GM19468 (cell line): ENCODE measurements at regions not wholly inside any gene's neighbourhood (a gene's known extent, or its start where the extent isn't known, plus 50 kb on each side); places are given as distances from the start of the nearest gene placed in this dataset.
"Not testable (repeated sequence)": the region's sequence is repeated elsewhere in the genome, so short reads cannot be mapped to it uniquely, and the experiment has no call there.

Experiments
- ATAC-seq: cut with Tn5 transposase; IDR thresholded peaks from one replicate; pipeline ENCODE4 v1.9.1; 2021; ENCODE audit warnings: mild to moderate bottlenecking, moderate library complexity, moderate number of reproducible peaks; ENCODE audit not compliant: unreplicated experiment; ENCODE audit errors: extremely low read depth

DNA sequence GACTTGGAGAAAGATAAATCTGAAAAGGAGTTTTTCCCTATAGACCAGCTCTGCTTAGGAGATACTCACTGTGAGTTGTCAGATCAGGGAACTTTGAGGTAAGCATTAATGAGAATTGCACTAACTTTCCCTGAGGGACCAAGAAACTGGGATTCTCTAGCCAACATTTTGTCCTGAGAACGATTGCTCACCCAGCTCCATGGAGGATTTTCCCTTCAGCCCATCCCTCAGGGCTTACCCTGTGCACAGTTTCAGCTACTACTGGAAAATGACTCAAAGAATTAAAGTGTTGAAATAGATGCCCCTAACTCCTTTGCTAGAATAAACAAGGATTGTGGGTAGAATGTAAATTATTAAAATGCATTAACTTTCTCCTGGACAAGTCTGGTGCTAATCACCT is 237.2 kb upstream of the IL12B start:
- ATAC-seq, result no peak

DNA sequence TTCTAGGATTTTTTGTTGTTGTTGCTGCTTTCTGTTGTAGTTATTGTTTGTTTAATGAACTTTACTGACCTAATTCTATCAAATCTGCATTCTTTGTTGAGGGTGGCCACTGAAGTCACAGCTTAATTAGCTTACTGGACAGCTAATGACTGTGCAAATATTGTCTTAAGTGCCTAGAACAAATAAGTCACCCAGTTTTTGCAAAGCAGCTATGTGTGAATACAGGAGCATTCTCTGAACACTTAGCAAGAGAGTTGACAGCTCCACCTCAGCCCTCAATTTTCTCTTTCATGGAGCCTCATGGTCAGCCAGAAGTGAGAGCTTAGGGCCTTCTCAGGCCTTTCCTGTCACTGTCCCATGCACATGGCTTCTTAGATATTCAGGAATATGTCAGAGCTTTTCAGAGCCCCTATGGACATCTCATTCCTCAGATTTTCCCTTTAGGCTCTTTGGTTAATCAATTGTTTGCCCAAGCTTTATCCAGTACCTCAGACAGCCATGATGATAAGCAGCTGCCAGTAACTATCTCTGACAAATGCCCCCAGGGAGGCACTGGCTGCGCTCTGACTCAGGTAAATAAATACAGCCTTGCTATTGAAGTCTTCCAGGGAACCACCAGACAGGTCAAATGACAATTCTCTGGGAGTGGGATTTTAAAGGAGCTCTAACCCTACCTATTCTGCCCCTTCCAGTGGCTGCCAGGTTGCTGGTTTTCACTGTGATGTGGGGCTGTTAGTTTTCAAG is 241.4 kb upstream of the IL12B start:
- ATAC-seq, result no peak

DNA sequence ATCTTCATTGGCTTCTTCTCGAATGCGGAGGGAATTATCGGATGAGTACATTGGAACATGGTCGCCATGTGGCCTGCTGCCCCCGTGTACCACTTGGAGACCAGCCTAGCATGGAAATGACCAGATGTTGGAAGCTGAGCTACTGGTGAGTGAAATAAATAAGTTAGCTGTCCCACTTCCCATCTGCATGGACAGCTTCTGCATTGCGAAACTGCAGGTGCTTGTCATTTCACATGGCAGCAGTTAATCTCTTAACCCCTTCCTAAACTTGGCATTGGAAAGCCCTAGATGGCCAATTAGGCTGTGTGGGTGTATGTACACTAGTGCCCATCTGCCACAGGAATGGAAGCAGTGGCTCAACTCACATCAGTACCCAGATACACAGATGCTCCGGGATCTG is 246.6 kb upstream of the IL12B start:
- ATAC-seq, result no peak

DNA sequence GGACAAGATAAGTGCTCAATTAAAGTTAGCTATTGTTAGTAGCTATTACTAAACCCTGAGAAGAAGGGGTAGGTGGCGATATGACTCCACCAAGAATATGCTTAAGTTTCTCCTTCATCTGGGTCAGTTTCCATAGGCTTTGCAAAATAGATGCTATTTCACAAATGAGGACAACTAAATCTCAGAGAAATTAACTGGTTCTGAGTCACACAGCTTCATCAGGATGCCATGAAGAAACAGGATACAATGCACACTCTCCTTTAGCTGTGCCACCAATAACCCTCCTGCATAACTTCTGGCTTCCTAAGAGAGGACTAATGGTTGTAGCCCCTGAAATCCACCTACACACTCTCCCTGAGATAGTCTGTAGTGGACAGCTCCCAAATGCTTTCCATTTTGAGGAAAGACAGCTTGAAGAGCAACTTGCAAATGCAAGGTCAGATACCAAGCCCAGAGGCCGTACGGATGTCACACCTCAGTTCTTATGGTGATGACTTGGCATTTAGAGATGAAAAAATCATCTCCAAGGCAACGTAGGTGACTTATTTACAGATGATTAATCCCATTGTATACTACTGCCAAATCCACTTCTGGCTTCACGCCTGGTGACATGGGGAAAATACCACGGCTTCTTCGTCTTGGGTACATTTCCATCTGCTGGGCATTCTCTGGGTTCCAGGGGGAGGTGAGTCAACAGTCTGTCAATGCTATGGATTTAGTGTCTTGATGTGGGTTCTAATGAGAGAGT is 251.4 kb upstream of the IL12B start:
- no peak for ATAC-seq

DNA sequence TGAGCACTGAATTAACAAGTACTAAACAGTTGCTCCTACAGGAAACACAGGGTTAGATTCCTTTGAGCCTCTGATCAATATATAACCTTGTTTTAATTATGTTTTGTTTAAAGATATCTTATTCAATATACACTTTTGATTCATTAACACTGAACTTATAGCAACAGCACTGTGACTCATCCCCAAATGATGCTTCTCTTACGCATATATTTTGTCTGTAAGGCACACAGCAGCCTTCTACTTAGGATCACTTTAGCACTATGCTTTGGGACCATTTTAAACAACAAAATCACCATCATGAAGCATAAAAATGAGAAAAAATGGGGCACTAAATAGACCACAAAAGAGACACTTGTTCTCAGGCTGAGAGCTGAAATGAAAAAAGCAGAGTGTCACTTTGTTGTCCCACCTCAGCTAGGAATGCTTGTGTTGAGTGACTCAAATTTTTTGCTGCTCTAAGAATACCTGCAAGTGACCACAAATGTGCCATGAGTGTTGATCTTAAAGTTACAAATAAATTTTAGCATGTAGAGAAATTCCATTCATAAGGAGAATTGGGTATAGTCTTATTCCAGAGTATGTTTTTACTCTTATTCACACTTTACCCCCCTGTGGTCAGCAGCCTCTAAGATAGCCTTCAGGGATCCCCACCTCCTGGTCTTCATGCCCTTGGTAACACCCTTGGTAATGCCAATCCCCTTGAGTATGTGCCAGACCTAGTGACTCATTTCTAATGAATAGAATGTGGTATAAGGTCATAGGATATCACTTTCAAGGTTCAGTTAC is 252.7 kb upstream of the IL12B start:
- ATAC-seq, result no peak

DNA sequence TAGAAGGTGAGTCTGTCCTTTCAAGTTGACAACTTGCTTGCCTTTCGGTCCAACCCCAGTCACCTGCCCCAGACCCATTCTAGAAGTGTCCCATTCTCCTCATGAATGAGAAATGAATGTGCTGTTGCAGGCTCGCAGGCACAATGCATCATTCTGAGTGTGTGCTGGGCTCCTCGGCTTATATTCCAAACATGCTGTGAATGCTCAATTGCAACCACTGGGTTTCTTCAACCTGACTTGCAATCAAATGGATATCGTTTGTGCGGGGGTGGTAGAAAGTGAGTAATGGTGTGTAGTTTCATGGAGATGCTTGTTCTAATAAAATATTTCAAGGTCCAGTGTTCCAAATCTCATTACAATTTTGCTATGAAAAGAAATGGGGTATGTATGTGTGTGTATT is 256.6 kb upstream of the IL12B start:
- no peak for ATAC-seq

DNA sequence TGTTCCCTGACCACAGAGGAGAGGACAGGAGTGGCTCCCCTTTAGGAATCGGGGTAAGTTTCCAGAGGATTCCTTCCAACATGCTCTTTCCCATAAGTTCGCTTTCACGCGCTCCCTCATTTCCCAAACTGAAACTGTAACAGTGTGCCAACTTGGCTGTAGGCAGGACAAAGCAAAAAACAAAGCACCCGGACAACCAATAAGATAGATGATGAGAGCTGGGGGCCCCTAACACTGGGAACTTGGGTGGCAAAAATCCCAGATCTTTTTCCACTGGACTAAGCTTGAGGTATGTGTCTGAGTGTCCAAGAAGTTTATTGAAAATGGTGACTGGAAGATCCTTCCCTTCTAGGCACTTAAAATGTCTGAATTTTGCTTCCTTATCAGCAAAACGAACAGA is 258.7 kb upstream of the IL12B start:
- ATAC-seq, result no peak

DNA sequence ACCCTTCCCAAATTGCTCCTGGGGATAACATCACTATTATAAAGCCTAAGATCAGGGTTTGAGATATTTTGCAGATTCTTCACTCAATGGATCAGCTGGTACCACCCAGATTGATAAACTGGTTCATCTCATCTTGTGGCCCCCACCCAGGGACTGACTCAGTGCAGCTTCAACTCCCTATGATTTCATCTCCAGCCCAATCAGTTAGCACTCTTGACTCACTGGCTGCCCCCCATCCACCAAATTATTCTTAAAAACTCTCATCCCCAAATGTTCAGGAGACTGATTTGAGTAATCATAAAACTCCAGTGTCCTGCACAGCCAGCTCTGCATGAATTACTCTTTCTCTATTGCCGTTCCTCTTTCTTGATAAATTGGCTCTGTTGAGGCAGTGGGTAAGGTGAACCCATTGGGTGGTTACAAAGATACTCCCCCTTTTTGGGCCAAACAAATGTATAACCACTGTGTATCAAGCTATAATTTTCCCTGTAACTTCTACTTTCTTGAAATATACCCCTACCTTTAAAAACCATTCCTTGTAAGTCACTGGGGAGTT is 263.3 kb upstream of the IL12B start:
- ATAC-seq, result no peak

DNA sequence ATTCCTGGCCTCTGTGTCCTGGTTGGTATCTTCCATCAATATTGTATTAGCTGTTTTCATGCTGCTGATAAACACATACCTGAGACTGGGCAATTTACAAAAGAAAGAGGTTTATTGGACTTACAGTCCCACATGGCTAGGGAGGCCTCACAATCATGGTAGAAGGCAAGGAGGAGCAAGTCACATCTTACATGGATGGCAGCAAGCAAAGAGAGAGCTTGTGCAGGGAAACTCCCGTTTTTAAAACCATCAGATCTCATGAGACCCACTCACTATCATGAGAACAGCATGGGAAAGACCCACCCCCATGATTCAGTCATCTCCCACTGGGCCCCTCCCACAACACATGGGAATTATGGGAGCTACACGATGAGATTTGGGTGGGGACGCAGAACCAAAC is 265.3 kb upstream of the IL12B start:
- not testable (repeated sequence) for ATAC-seq

DNA sequence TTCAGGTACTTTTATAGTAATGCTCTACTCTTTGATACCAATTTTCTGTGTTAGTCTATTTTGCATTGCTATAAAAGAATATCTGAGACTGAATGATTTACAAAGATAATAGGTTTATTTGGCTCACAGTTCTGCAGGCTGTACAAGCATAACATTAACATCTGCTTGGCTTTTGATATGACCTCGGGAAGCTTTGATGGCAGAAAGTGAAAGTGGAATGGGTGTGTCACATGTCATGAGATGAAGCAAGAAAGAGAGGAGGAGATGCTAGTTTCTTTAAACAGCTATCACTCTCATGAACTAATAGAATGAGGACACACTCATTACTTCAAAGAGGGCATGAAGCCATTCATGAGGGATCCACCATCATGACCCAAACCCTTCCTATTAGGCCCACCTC is 270.9 kb upstream of the IL12B start:
- no peak for ATAC-seq

DNA sequence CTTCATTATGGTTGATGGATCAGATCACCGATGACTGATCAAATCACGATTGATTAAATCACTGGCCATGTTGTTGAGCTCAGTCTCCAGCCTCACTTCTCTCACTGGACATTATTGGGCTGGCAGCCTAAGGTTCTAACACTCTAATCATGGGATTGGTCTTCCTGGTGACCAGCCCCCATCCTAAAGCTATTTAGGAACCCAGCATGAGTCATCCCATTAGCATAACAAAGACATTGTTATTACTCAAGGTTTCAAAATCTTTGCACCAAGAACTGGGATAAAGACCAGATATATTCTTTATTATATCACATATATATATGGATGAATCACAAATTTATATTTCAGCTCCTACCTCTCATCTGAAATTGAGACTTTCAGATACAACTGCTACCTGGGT is 272.1 kb upstream of the IL12B start:
- ATAC-seq, result no peak

DNA sequence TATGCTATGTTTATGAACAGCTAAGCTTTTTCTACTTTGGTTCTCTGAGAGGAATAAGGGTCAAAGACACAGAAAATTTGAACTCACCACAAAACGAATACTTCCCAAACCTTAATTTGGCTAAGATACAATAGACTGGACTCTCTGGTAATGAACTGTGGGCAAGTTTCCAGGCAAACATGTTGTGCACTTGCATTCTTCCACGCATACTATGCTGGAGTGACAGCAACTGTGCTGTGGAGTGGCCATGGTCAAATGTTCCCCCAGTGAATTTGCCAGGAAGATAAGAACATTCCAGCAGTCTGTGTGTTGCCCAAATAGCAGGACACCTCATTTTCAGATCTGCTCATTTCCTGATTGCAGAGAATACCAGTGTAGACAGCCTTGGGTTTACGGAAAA is 275.3 kb upstream of the IL12B start:
- no peak for ATAC-seq

DNA sequence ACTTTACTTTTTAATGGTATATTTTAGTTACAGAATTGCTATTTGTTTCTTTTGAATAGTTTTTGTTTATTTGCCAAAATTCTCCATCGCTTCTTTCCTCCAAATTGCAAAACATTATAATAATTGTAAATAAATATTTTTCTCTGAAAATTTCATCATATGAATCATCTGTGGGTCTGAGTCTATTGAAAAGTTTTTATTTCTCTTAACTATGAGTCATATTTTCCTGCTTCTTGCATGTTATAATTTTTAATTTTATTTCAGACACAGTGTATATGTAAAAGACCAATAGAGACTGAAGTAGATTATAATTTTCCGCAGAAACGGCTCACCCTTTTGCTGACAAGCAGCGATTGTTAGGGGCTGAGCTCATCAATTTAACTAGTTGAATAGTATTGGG is 279.1 kb upstream of the IL12B start:
- ATAC-seq, result no peak

DNA sequence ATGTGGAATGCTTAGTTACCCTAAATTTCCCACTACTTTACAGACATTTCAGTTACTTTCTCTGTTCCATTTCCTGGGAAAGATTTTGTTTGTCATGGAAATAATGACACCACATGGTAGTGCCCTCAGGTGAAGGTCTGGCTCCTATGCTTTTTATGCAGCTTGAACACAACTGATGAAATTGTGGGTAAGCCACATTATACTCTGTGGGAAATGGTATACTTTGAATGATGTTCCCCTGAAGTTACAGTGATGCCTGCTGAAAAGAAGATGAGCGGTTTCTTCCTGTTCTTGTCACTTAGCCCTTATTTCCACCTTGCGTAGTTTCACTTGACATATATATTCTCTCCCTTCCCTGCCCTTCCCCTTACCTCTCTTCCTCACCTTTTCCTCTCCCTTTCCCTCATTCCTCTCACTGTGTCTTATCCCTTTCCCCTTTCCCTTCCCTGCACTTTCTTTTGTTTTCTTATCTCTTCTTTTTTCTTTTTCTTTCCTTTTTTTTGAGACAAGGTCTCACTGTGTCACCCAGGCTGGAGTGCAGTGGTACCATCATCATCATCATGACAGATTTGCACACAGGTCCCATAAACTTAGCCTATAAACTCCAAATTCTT is 280.8 kb upstream of the IL12B start:
- no peak for ATAC-seq

DNA sequence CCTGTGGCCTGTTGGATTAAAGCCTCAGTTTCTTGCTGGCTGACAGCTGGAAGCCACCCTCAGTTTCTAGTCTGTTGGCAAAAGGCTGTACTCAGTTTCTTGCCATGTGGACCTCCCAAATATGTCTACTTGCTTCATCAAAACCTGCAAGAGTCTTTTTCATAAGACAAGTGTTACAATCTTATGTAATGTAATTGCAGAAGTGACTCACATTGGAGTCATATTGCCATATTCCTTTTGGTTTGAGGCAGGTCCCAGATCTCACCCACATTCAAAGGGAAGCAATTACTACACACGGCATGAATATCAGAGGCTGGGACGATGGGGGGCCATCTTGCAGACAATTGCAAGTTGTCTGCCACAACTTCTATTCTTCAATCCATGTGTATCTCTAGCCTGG is 286.7 kb upstream of the IL12B start:
- no peak for ATAC-seq

DNA sequence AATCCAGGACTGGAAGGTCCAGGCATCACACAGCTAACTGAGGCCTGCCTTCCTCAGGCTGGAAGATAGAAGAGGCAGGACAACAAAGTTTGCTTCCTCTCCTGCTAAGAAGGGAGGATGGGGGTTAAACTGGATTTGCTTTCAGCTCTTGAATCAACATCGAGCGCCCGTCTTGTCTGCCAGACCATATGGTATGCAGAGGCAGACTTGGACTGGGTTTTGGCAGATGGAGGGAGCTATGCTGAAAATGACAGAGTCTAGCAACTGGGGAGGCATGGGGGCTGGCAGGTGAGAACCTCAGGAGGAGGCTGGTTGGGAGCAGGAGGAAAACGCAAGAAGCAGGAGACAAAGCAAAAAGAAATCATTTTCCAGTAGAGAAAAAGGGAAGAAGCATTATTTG is 289.5 kb upstream of the IL12B start:
- no peak for ATAC-seq

DNA sequence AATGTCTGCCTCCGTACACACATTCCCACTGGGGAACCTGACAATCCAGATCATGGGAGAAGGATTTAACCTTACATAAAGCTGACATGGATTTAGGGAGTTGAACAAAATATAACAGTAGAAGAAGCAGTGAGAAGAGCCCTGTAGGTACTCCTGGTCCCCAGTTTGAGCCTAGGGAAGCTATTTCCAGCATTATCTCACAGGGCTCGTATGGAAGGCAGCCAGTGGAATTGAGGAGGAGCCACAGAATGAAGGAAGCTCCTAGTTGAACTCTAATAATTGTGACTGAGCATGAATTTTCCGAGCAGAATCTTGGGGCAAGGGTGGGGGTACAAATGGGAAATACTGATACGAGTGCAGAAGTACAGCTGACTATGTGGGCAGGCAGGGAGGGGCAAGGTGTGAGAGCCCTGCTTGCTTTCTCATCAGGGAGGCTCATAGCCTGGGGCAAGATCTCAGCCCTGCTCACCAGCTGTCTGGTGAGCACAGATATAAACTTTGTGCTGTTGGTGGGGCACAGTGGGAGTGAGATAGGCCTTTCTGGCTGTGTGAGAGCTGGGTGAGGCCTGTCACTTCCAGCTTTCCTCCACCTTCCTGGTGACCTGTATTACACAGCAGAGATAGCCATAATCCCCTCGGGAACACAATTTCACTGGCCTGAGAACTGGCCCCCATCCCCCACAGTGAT is 290.7 kb upstream of the IL12B start:
- ATAC-seq, result no peak

DNA sequence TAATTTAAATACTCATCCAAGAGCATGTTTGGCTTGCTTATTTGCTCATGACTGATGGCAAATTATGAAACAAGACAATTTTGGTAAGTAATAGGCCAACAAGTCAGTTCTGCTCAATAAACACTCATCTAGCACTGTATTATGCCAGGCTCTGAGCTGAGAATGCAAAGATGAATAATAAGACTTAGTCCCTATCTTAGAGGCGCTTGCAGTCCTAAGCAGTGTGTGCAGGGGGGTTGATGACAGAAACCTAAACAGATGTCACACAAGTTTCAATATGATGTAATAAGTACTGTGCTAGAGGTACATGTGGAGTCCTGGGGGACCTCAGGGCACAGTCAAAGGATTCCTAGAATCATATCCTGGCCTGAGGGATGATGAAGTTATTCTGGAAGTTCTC is 287.6 kb upstream of the ADRA1B start:
- ATAC-seq, result no peak

DNA sequence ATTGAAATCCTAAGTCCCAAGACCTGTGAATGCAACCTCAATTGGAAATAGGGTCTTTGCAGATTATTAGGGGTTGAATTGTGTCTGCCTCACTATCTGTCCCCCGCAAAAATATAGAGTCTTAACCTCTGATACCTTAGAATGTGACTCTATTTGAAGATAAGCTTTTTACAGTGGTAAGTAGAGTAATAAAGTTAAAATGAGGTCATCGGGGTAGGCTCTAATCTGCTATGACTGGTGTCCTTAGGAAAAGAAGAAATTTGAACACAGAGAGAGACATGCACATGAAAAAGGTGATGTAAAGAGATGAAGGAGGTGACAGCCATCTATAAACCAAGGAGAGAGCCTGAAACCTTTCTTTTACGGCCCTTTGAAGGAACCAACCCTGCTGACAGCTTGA is 287.1 kb upstream of the ADRA1B start:
- ATAC-seq, result no peak

DNA sequence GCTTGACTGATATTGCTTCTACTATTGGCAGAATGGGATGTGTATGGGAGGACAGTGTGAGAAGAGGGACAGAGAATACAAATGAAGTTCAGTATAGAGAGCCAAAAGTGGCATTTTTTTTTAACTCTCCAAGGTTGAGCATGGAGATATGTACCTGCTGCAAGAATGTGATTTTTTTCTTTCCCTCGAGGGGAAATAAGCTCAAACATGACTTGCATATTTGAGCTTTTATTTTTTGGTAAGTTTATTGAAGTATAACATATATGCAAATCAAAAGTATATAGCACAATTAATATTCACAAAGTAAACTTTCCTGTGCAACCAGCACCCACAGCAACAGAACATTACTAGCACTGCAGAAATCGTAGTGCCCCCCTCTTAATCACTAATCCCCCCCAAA is 285.7 kb upstream of the ADRA1B start:
- no peak for ATAC-seq
